SK-N-SH treated with all-trans-retinoic acid at 6 μM for 48 hours (cell line): ENCODE measurements at regions not wholly inside any gene's neighbourhood (a gene's known extent, or its start where the extent isn't known, plus 50 kb on each side); places are given as distances from the start of the nearest gene placed in this dataset.

Experiments used
- TCF4 ChIP-seq: fragments of 250-450 bp; sonication (Bioruptor Pico); IDR thresholded peaks from 2 replicates; pipeline ENCODE4 v1.8.0; 2021; ENCODE audit warnings: mild to moderate bottlenecking, moderate library complexity, borderline replicate concordance
- ZC3H10 ChIP-seq: fragments of 250-450 bp; sonication (Bioruptor Pico); IDR thresholded peaks from 2 replicates; pipeline ENCODE4 v1.5.1; 2021; ENCODE audit warnings: mild to moderate bottlenecking, moderate library complexity

DNA sequence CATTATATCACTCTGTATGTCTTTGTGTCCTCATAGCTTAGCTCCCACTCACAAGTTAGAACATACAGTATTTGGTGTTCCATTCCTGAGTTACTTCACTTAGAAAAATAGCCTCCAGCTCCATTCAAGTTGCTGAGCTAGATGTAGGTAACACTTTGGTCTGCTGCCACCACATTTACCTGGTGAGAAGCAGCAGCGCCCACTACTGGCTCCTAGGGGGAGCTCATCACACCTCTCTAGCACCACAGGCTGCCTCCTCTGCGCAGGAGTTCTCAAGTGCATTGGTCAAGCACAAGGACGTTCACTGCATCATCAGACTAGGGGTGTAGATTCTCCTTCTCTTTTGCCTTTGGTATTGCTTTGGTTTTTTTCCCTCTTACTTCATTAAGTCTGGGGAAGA, 530.9 kb upstream of the AUTS2 start:
- no peak for TF ChIP-seq TCF4 (CRISPR knock-in tag)
- TF ChIP-seq ZC3H10 (CRISPR knock-in tag), result no peak
